Spinal cord (tissue), 9 donors: ENCODE measurements at regions not wholly inside any gene's neighbourhood (a gene's known extent, or its start where the extent isn't known, plus 50 kb on each side); places are given as distances from the start of the nearest gene placed in this dataset.
"Not testable (repeated sequence)": the region's sequence is repeated elsewhere in the genome, so short reads cannot be mapped to it uniquely, and the experiment has no call there.

Source experiments
- DNase-seq, 6 donors: peaks; one replicate each; pipeline versions ENCODE4 v3.0.0 to v3.0.0-alpha.2; 2013 to 2015; ENCODE audit warnings: low spot score in 6 of 6, low read depth in 4 of 6
- H3K27ac ChIP-seq: one replicate; pipeline ENCODE4 v1.5.1; 2013; ENCODE audit warnings: low read depth, low read length, control low read depth
- H3K27me3 ChIP-seq: one replicate; pipeline ENCODE4 v1.6.1; 2013; ENCODE audit warnings: low read length; ENCODE audit not compliant: control insufficient read depth, insufficient read depth
- H3K36me3 ChIP-seq: one replicate; pipeline ENCODE4 v1.6.1; 2013; ENCODE audit warnings: low read length; ENCODE audit not compliant: control insufficient read depth, insufficient read depth
- H3K4me1 ChIP-seq: one replicate; pipeline ENCODE4 v1.6.1; 2013; ENCODE audit warnings: low read length; ENCODE audit not compliant: control insufficient read depth, insufficient read depth
- H3K4me3 ChIP-seq: one replicate; pipeline ENCODE4 v1.5.1; 2013; ENCODE audit warnings: low read depth, low read length, control low read depth
- H3K9me3 ChIP-seq: one replicate; pipeline ENCODE4 v1.6.1; 2013; ENCODE audit warnings: low read length; ENCODE audit not compliant: control insufficient read depth, insufficient read depth
- WGBS: methylation state at CpG from one replicate; pipeline ENCODE4 v1.1.5; 2013; ENCODE audit warnings: missing lambda C conversion rate; ENCODE audit not compliant: insufficient coverage; 5-methylcytosine and 5-hydroxymethylcytosine counted together
- donor health status: healthy.

DNA sequence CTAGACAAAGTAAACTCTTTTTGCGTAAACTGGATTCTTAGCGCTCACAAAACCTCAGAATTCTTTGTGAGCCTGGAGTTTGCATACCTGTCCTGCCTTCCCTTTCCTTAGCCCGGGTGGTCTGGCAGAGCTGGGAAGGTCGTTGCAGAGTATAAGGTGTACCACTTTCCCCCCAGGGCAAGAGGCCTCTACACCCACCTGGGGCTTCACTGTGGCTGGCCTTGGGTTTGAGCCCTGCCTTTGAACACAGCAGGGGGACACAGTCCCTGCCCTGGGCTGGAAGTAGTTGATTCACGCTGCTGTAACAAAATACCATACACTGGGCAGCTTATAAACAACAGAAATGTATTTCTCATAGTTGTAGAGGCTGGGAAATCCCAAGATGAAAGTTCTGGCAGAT lies 133.9 kb downstream of the B3GNT2 start:
- DNase-seq = no peak
- WGBS = 0% methylated on average over 1 of the region's 5 CpGs
- Histone ChIP-seq H3K27me3 (no peaks in the 10 kb centered on the region), H3K4me3 (no peak overlapping the region), H3K27ac (no peak overlapping the region), H3K4me1 (peaks cover 2% of the 10 kb centered on the region), H3K36me3 (no peaks in the 10 kb centered on the region), H3K9me3 (no peaks in the 10 kb centered on the region)

- H3K4me1 ChIP-seq = no peaks in the 10 kb centered on the region
- no peaks in the 10 kb centered on the region for H3K27me3 ChIP-seq
- WGBS = 67% methylated on average over 1 of the region's 1 CpG
- no peak overlapping the region for H3K4me3 ChIP-seq
- DNase-seq = no peak
- no peak overlapping the region for H3K27ac ChIP-seq
- H3K9me3 ChIP-seq = no peaks in the 10 kb centered on the region
- no peaks in the 10 kb centered on the region for H3K36me3 ChIP-seq
These were observed 130.8 kb downstream of the B3GNT2 start for GRCh38 chr2:62326735-62327134.

GRCh38 chr2:62325398-62325797 lies 129.5 kb downstream of the B3GNT2 start:
- H3K27me3 ChIP-seq = no peaks in the 10 kb centered on the region
- no peaks in the 10 kb centered on the region for H3K4me1 ChIP-seq
- H3K9me3 ChIP-seq = no peaks in the 10 kb centered on the region
- H3K36me3 ChIP-seq = no peaks in the 10 kb centered on the region
- no peak overlapping the region for H3K27ac ChIP-seq
- H3K4me3 ChIP-seq = no peak overlapping the region
- 95% methylated on average over 4 of the region's 5 CpGs for WGBS
- no peak for DNase-seq

GRCh38 chr2:62321380-62322289 lies 125.7 kb downstream of the B3GNT2 start:
- no peaks in the 10 kb centered on the region for H3K9me3 ChIP-seq
- no peak overlapping the region for H3K27ac ChIP-seq
- H3K4me1 ChIP-seq = no peaks in the 10 kb centered on the region
- H3K4me3 ChIP-seq = no peak overlapping the region
- peak in 1 of 6 donors; percentile 69 for DNase-seq
- no peaks in the 10 kb centered on the region for H3K36me3 ChIP-seq
- 64% methylated on average over 3 of the region's 9 CpGs for WGBS
- no peaks in the 10 kb centered on the region for H3K27me3 ChIP-seq

DNA sequence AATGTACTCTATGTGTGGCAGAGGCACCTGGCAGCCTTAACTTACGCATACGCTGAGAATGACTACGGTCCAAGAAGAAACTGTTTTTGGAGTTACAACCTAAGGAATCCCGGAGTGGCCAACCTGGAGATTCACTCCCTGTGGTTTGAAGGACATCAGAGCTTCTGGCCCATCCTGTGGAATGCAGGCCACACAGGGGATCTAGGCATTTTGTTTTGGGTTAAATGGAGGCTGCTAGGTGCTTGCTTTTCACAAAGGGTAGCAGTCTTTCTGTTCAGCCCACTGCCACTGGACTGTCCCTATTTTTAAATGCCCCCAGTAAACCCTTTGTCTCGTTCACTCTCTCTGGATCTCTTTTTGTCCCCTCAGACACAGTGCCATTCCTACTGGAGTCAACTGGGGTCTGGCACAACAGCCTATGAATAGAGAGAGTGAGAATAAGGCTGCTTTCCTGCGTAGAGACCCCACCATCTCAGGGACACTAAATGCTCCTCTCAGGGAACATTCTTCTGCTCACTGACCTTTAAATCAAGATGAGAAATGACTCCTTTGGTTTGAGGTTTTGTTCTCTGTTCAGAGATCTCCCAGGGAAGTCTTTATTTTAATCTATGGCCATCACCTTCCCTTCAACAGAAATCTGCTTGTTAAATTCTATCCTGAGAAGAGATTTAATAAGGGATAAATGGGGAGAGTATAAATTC lies 124.9 kb downstream of the B3GNT2 start:
- H3K9me3 ChIP-seq = no peaks in the 10 kb centered on the region
- H3K27ac ChIP-seq = no peak overlapping the region
- H3K36me3 ChIP-seq = no peaks in the 10 kb centered on the region
- DNase-seq = peak in 1 of 6 donors; percentile 32
- no peaks in the 10 kb centered on the region for H3K4me1 ChIP-seq
- H3K4me3 ChIP-seq = no peak overlapping the region
- WGBS = 82% methylated on average over 4 of the region's 6 CpGs
- H3K27me3 ChIP-seq = no peaks in the 10 kb centered on the region

DNA sequence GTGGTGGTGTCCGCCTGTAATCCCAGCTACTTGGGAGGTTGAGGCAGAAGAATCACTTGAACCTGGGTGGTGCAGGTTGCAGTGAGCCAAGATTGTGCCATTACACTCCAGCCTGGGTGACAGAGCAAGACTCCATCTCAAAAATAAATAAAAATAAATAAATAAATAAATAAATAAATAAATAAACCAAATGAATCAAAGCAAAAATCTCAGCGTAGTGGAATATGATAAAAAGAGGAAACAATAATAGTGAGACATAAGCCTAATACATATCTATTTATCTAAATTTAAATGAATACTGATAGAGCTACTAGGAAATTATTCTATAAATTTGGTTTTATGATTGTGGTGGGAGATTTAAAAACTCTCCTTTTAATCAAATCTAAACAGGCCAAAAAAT lies 124.2 kb downstream of the B3GNT2 start:
- not testable (repeated sequence) for H3K4me3 ChIP-seq, H3K9me3 ChIP-seq, DNase-seq, H3K27ac ChIP-seq, H3K27me3 ChIP-seq, H3K4me1 ChIP-seq, H3K36me3 ChIP-seq
- WGBS = no CpG with 5 or more reads among the region's 2 CpGs

GRCh38 chr2:62319070-62319469 lies 123.2 kb downstream of the B3GNT2 start:
- H3K27ac ChIP-seq = no peak overlapping the region
- WGBS = 21% methylated on average over 1 of the region's 1 CpG

GRCh38 chr2:62315476-62315875 lies 119.6 kb downstream of the B3GNT2 start:
- Histone ChIP-seq H3K27me3 (no peaks in the 10 kb centered on the region), H3K36me3 (no peaks in the 10 kb centered on the region), H3K4me3 (no peak overlapping the region), H3K9me3 (no peaks in the 10 kb centered on the region), H3K4me1 (no peaks in the 10 kb centered on the region), H3K27ac (no peak overlapping the region)
- DNase-seq = no peak
- 73% methylated on average over 2 of the region's 4 CpGs for WGBS

More at GRCh38 chr2:62319070-62319469, 123.2 kb downstream of the B3GNT2 start:
- H3K9me3 ChIP-seq = no peaks in the 10 kb centered on the region
- H3K4me1 ChIP-seq = no peaks in the 10 kb centered on the region
- H3K4me3 ChIP-seq = no peak overlapping the region
- no peaks in the 10 kb centered on the region for H3K36me3 ChIP-seq
- no peak for DNase-seq
- no peaks in the 10 kb centered on the region for H3K27me3 ChIP-seq

GRCh38 chr2:62314291-62314690 lies 118.4 kb downstream of the B3GNT2 start:
- Histone ChIP-seq H3K36me3 (no peaks in the 10 kb centered on the region), H3K27me3 (no peaks in the 10 kb centered on the region), H3K9me3 (no peaks in the 10 kb centered on the region), H3K4me3 (no peak overlapping the region), H3K4me1 (peaks cover 6% of the 10 kb centered on the region), H3K27ac (no peak overlapping the region)
- WGBS = 100% methylated on average over 1 of the region's 2 CpGs
- DNase-seq = no peak
